GM12874 (cell line): ENCODE measurements at regions not wholly inside any gene's neighbourhood (a gene's known extent, or its start where the extent isn't known, plus 50 kb on each side); places are given as distances from the start of the nearest gene placed in this dataset.

Experiments
- TF ChIP-seq, protein P1 (sequence below): IDR thresholded peaks from 2 replicates; pipeline ENCODE4 v1.5.1; 2011; ENCODE audit warnings: low read depth, mild to moderate bottlenecking, control low read depth, low read length, moderate library complexity; ENCODE audit not compliant: insufficient read depth

DNA sequence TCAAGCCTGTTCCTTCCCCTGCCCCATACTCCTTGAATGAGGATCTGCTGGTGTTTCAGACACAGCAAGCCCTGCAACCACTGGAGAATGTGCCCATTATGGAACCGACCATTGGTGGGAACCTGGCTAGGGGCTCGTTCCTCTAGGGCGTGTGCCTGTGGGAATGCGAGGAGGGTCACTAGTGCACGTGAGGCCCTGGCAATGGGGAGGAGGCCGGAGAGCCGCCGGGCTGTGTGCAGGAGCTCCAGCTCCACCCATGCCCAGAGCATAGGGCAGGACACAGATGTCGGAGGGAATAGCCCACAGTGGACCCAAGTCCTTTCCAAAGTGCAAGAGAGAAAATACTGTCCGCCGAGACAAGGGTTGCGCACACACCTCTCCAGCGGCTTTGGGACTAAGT, 99.3 kb downstream of the ERMARD start:
- TF ChIP-seq, protein P1, sequence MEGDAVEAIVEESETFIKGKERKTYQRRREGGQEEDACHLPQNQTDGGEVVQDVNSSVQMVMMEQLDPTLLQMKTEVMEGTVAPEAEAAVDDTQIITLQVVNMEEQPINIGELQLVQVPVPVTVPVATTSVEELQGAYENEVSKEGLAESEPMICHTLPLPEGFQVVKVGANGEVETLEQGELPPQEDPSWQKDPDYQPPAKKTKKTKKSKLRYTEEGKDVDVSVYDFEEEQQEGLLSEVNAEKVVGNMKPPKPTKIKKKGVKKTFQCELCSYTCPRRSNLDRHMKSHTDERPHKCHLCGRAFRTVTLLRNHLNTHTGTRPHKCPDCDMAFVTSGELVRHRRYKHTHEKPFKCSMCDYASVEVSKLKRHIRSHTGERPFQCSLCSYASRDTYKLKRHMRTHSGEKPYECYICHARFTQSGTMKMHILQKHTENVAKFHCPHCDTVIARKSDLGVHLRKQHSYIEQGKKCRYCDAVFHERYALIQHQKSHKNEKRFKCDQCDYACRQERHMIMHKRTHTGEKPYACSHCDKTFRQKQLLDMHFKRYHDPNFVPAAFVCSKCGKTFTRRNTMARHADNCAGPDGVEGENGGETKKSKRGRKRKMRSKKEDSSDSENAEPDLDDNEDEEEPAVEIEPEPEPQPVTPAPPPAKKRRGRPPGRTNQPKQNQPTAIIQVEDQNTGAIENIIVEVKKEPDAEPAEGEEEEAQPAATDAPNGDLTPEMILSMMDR = no peak

DNA sequence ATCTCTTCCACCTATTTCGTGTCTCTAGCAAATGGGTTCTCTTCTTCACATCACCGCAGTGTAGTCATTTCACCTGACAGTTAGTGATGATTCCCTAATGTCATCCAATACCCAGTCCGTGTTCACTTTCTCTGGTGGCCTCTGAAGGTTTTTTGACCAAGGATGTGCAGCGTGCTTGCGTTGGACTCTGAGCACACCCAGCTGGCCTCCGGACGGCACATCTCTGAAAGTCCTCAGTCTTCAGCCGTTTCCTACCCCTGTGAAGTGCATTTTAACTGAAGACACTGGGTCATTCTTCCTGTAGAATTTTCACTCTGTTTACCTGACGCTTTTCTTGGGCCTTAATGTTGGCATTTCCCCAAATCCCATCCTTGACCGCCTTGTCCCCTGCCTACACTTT, 98.7 kb downstream of the ERMARD start:
- TF ChIP-seq, protein P1 = no peak

DNA sequence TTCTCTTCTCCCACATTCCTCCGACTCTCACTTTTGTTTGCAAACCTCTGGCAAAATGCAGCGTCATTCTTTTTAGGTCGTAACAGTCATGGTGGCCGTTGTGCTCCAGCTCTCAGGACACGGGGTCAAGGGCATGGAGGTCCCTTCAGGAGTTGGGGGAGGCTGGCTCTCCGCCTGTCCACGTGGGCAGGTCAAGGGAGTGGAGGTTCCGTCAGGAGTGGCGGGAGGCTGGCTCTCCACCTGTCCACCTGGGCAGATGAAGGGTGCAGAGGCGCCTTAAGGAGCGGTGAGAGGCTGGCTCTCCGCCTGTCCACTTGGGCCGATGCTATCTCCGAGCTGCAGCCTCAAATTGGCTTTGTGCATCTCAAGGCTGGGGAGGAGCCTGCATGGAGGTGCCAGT, 98.0 kb downstream of the ERMARD start:
- TF ChIP-seq, protein P1 = no peak

DNA sequence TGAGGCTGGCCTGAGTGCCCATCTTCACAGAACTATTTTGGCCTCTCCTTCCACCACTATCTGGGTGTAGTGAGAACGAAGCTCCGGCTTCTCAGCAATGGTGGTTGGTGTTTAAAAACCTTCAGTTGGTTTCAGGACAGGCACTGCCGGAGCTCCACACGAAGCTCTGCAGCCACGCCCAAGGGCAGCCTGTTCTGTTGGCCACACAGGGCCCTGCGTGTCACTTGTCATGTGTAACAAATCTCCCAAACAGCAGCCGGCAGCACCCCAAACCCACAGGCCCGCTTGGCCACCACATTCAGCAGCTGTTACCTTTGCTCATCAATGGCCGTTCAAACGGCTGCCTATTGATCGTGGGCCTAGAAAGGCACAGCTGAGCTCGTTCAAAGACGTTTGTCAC, 97.5 kb downstream of the ERMARD start:
- TF ChIP-seq, protein P1 = no peak

DNA sequence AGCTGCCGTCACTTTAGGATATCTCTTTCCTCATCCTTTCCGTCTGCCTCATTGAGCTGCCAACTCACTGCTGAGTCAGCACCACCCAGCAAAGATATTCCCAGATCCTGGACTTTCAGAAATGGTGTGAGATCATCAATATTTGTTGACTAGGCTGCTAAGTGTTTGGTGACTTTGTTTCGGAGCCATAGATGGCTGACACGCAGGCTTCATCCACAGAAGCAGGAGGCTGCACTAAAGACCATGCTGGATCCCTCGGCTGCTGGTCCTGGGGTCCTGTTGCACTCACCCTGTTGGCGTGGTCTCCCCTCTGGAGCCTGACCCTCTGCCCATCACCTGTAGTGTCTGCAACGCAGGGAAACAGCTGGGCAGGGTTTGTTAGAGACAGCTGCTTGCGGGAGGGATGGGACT, 96.5 kb downstream of the ERMARD start:
- TF ChIP-seq, protein P1 = no peak

DNA sequence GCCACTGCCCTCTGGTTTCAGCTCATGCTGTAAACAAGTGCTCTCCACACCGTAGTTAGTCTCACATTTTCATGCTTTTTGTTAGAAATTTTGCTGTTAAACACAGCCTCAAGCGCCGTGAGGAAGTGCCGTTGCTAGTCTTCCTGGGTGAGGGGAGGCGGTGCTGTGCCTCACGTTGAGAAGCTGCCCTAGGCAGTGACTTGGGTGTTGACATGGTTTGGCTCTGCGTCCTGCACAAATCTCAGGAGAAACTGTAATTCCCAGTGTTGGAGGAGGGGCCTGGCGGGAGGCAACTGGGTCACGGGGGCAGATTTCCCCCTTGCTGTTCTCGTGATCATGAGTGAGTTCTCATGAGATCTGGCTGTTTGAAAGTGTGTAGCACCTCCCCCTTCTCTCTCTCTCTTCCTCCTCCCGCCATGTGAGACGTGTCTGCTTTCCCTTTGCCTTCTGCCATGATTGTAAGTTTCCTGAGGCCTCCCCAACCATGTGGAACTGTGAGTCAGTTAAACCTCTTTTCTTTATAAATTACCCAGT, 95.8 kb downstream of the ERMARD start:
- TF ChIP-seq, protein P1 = no peak

DNA sequence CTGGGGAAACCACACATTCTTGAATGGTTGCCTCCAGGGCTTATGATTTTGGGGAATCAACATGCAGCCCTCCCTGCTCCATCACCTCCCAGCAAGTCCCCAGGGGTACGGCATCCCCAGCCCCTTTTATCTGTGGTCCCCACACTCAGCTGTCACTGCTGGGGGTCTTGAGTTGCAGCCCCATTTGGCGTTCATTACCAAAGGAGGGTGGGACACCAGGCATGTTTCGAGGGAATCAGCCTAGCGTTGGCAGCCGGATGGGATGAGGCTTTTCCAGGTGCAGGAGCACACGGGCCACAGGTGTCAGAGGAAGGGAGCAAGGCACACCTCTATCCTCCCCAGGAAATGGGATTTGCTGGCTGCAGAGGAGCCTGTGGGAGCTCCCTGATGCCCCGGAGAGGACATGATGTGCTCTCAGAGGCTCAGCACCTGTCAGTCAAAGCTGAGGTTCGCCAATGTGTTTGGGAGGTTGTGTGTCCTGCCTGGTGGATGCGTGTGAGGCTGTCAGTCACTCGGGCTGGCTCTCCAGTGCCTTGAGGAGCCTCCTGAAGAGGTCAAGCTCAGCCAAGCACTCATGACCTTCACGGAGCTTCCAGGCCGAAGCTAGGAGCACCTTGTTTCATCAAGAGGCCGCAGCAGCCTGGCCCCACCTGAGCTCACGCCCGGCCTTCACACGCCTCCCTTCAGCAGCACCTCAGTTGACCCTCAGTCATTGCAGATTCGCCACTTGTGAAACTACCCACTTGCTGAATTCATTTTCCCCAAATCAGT, 95.0 kb downstream of the ERMARD start:
- TF ChIP-seq, protein P1 = no peak
